ENCODE measurements at regions not wholly inside any gene's neighbourhood (a gene's known extent, or its start where the extent isn't known, plus 50 kb on each side); places are given as distances from the start of the nearest gene placed in this dataset.

DNA sequence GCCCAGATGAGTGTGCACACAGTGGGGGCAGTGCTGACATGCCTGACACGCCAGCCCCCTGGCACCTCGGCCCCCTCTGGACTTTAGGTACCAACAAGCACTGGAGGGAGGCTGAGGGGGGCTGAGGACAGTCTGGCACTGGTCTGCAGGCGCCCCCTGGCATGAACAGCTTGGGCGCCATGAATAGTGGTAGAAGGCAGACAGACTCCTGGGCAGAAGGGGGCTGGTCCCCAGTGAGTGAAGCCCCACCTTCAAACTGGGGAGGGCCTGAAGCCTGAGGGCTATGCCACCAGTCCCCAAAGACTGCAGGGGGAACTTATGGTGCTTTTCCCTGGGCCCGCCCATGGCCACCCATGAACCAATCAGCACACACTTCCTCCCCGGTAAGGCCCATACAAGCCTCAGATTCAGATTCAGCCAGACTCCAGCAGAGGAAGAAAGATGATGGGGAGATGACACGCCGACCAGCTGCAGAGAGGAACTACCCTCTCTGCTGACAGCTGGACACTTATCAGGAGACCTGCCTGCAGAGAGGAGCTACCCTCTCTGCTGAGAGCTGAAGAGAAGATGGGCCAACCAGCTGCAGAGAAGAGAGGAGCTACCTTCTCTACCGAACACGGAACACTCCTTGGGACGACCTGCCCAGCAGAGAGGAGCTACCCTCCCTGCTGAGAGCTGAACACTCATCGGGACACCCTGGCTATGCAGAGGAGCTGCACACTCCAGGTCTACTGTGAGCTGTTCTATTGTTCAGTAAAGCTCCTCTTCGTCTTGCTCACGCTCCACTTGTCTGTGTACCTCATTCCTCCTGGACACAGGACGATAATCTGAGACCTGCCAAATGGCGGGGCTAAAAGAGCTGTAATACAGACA, 324.5 kb downstream of the PCNX1 start:
- H3K27ac ChIP-seq (ENCODE audit: low read depth, low read length) = no peak overlapping the region
- no peaks in the 10 kb centered on the region for H3K36me3 ChIP-seq (ENCODE audit: control insufficient read depth in 1 of 2, insufficient read depth in 2 of 2, low read length in 2 of 2)
- H3K14ac ChIP-seq (ENCODE audit: low read length) = no peak overlapping the region
- H4K8ac ChIP-seq (ENCODE audit: low read depth, low read length) = no peak overlapping the region
- H3K4me3 ChIP-seq (ENCODE audit: low read depth, low read length) = no peak overlapping the region
- no peak overlapping the region for H3K4ac ChIP-seq (ENCODE audit: low read depth, low read length)
- H4K91ac ChIP-seq (ENCODE audit: low read depth, low read length) = no peak overlapping the region
- no peaks in the 10 kb centered on the region for H3K4me1 ChIP-seq (ENCODE audit: control insufficient read depth in 1 of 2, insufficient read depth in 2 of 2, low read length in 2 of 2)
- no peak overlapping the region for H3K4me2 ChIP-seq (ENCODE audit: low read length)
- no peak overlapping the region for H4K12ac ChIP-seq (ENCODE audit: low read depth, low read length)
- no peak overlapping the region for H2AFZ ChIP-seq (ENCODE audit: insufficient read depth, low read length, poor library complexity)
- no peak for DNase-seq
- H3K79me2 ChIP-seq (ENCODE audit: control insufficient read depth, insufficient read depth, low read length, poor library complexity) = no peaks in the 10 kb centered on the region
- H2BK12ac ChIP-seq (ENCODE audit: low read length) = no peak overlapping the region
- H3K23ac ChIP-seq (ENCODE audit: low read length) = no peak overlapping the region
- H3K18ac ChIP-seq (ENCODE audit: low read length) = no peak overlapping the region
- H3K79me1 ChIP-seq (ENCODE audit: low read length) = peaks cover 3% of the 10 kb centered on the region
- H2BK120ac ChIP-seq (ENCODE audit: insufficient read depth, low read length, poor library complexity) = no peak overlapping the region
- H3K9me3 ChIP-seq (ENCODE audit: insufficient read depth, low read depth, low read length) = no peaks in the 10 kb centered on the region
- no peak overlapping the region for H2BK5ac ChIP-seq (ENCODE audit: low read depth, low read length, poor library complexity)
- H3K27me3 ChIP-seq (ENCODE audit: insufficient read depth, low read length) = no peaks in the 10 kb centered on the region
- H2AK5ac ChIP-seq (ENCODE audit: low read length) = no peak overlapping the region
- WGBS (ENCODE audit: extremely low coverage, insufficient coverage, insufficient read length) = no CpG with 5 or more reads among the region's 16 CpGs
- H3K9ac ChIP-seq (ENCODE audit: low read length) = no peak overlapping the region

DNA sequence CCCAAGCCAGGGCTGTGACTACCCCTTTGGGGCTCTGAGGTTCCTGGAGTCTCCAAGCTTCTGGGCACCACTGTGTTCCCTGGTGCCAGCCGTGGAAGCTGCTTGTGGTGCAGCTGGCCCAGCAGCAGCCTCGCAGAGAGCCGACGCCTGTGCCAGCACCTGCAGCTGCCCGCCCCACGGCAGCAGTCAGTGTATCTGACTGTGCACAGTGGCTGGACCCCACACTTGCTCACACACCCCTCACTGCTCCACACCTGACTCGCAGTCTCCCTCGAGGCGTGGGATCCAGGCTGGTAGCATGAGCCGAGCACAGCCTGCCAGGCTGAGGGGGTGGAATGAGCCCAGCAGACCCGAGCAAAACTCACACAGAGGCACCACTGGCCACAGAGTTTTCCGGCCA, 325.2 kb downstream of the PCNX1 start:
- H3K27me3 ChIP-seq (ENCODE audit: insufficient read depth, low read length) = no peaks in the 10 kb centered on the region
- no peak overlapping the region for H2AK5ac ChIP-seq (ENCODE audit: low read length)
- no peak overlapping the region for H3K18ac ChIP-seq (ENCODE audit: low read length)
- no peaks in the 10 kb centered on the region for H3K36me3 ChIP-seq (ENCODE audit: control insufficient read depth in 1 of 2, insufficient read depth in 2 of 2, low read length in 2 of 2)
- H3K9ac ChIP-seq (ENCODE audit: low read length) = no peak overlapping the region
- H2BK12ac ChIP-seq (ENCODE audit: low read length) = no peak overlapping the region
- H2BK120ac ChIP-seq (ENCODE audit: insufficient read depth, low read length, poor library complexity) = no peak overlapping the region
- no peak overlapping the region for H4K12ac ChIP-seq (ENCODE audit: low read depth, low read length)
- H2BK5ac ChIP-seq (ENCODE audit: low read depth, low read length, poor library complexity) = no peak overlapping the region
- H4K91ac ChIP-seq (ENCODE audit: low read depth, low read length) = no peak overlapping the region
- H3K4me2 ChIP-seq (ENCODE audit: low read length) = no peak overlapping the region
- H3K27ac ChIP-seq (ENCODE audit: low read depth, low read length) = no peak overlapping the region
- no peak overlapping the region for H3K4ac ChIP-seq (ENCODE audit: low read depth, low read length)
- H2AFZ ChIP-seq (ENCODE audit: insufficient read depth, low read length, poor library complexity) = no peak overlapping the region
- no CpG with 5 or more reads among the region's 12 CpGs for WGBS (ENCODE audit: extremely low coverage, insufficient coverage, insufficient read length)
- no peak overlapping the region for H3K4me3 ChIP-seq (ENCODE audit: low read depth, low read length)
- H4K8ac ChIP-seq (ENCODE audit: low read depth, low read length) = no peak overlapping the region
- H3K23ac ChIP-seq (ENCODE audit: low read length) = no peak overlapping the region
- no peaks in the 10 kb centered on the region for H3K9me3 ChIP-seq (ENCODE audit: insufficient read depth, low read depth, low read length)
- peaks cover 3% of the 10 kb centered on the region for H3K79me1 ChIP-seq (ENCODE audit: low read length)
- H3K4me1 ChIP-seq (ENCODE audit: control insufficient read depth in 1 of 2, insufficient read depth in 2 of 2, low read length in 2 of 2) = no peaks in the 10 kb centered on the region
- H3K79me2 ChIP-seq (ENCODE audit: control insufficient read depth, insufficient read depth, low read length, poor library complexity) = no peaks in the 10 kb centered on the region
- no peak overlapping the region for H3K14ac ChIP-seq (ENCODE audit: low read length)
- DNase-seq = no peak

DNA sequence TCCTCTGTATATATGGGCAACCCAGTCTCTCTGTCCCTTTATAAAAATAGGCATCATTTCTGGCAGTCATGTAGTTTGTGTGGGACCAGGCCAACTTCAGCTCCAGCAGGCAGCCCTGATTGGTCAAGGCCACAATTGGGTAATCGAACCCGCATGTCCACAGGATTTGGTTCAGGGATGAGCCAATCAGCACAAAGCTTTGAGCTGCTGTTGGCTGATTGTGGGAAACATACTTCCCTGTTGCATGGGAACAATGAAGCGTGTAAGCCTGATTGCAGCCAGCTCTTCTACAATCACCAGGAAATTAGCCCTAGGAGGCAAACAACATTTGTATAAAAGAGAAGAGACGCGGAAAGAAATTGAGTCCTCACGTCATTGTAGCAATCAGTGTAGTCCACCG, 328.6 kb downstream of the PCNX1 start:
- no peak overlapping the region for H2BK12ac ChIP-seq (ENCODE audit: low read length)
- H3K4me3 ChIP-seq (ENCODE audit: low read depth, low read length) = no peak overlapping the region
- no CpG with 5 or more reads among the region's 7 CpGs for WGBS (ENCODE audit: extremely low coverage, insufficient coverage, insufficient read length)
- H3K23ac ChIP-seq (ENCODE audit: low read length) = no peak overlapping the region
- no peak overlapping the region for H4K8ac ChIP-seq (ENCODE audit: low read depth, low read length)
- no peak overlapping the region for H3K4me2 ChIP-seq (ENCODE audit: low read length)
- H3K9me3 ChIP-seq (ENCODE audit: insufficient read depth, low read depth, low read length) = no peaks in the 10 kb centered on the region
- H3K79me2 ChIP-seq (ENCODE audit: control insufficient read depth, insufficient read depth, low read length, poor library complexity) = no peaks in the 10 kb centered on the region
- no peak overlapping the region for H2BK120ac ChIP-seq (ENCODE audit: insufficient read depth, low read length, poor library complexity)
- H3K14ac ChIP-seq (ENCODE audit: low read length) = no peak overlapping the region
- DNase-seq = peak in 1 of 2 donors; percentile 5
- no peak overlapping the region for H3K27ac ChIP-seq (ENCODE audit: low read depth, low read length)
- H4K91ac ChIP-seq (ENCODE audit: low read depth, low read length) = no peak overlapping the region
- H3K27me3 ChIP-seq (ENCODE audit: insufficient read depth, low read length) = no peaks in the 10 kb centered on the region
- no peak overlapping the region for H3K4ac ChIP-seq (ENCODE audit: low read depth, low read length)
- no peaks in the 10 kb centered on the region for H3K79me1 ChIP-seq (ENCODE audit: low read length)
- no peak overlapping the region for H2AFZ ChIP-seq (ENCODE audit: insufficient read depth, low read length, poor library complexity)
- no peak overlapping the region for H3K18ac ChIP-seq (ENCODE audit: low read length)
- no peak overlapping the region for H2BK5ac ChIP-seq (ENCODE audit: low read depth, low read length, poor library complexity)
- no peaks in the 10 kb centered on the region for H3K4me1 ChIP-seq (ENCODE audit: control insufficient read depth in 1 of 2, insufficient read depth in 2 of 2, low read length in 2 of 2)
- H2AK5ac ChIP-seq (ENCODE audit: low read length) = no peak overlapping the region
- H4K12ac ChIP-seq (ENCODE audit: low read depth, low read length) = no peak overlapping the region
- no peaks in the 10 kb centered on the region for H3K36me3 ChIP-seq (ENCODE audit: control insufficient read depth in 1 of 2, insufficient read depth in 2 of 2, low read length in 2 of 2)
- no peak overlapping the region for H3K9ac ChIP-seq (ENCODE audit: low read length)

DNA sequence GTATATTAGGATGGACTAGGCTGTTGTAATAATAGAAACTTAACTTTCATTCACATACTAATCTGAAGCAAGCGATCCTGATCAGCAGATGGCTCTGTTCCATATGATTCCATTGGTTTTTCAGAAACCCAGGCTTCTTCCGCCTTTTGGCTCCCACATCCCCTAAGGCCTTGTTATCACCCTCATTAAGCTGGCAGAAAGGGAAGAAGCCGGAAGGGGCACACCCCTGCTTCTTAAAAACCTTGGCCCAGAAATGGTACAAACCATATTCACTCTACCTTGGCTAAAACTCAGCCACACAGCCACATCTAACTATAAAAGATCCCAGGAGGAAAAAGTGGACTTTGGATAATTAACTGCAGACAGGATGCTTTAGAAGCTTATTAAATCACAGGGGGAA, 329.2 kb downstream of the PCNX1 start:
- no peak overlapping the region for H4K91ac ChIP-seq (ENCODE audit: low read depth, low read length)
- H3K27me3 ChIP-seq (ENCODE audit: insufficient read depth, low read length) = no peaks in the 10 kb centered on the region
- no peak overlapping the region for H2AK5ac ChIP-seq (ENCODE audit: low read length)
- no peaks in the 10 kb centered on the region for H3K36me3 ChIP-seq (ENCODE audit: control insufficient read depth in 1 of 2, insufficient read depth in 2 of 2, low read length in 2 of 2)
- H2BK5ac ChIP-seq (ENCODE audit: low read depth, low read length, poor library complexity) = no peak overlapping the region
- H2BK120ac ChIP-seq (ENCODE audit: insufficient read depth, low read length, poor library complexity) = no peak overlapping the region
- H4K12ac ChIP-seq (ENCODE audit: low read depth, low read length) = no peak overlapping the region
- no peaks in the 10 kb centered on the region for H3K79me1 ChIP-seq (ENCODE audit: low read length)
- H3K79me2 ChIP-seq (ENCODE audit: control insufficient read depth, insufficient read depth, low read length, poor library complexity) = no peaks in the 10 kb centered on the region
- DNase-seq = no peak
- H3K23ac ChIP-seq (ENCODE audit: low read length) = no peak overlapping the region
- H2BK12ac ChIP-seq (ENCODE audit: low read length) = no peak overlapping the region
- no peaks in the 10 kb centered on the region for H3K4me1 ChIP-seq (ENCODE audit: control insufficient read depth in 1 of 2, insufficient read depth in 2 of 2, low read length in 2 of 2)
- no peak overlapping the region for H4K8ac ChIP-seq (ENCODE audit: low read depth, low read length)
- no peak overlapping the region for H3K4ac ChIP-seq (ENCODE audit: low read depth, low read length)
- H2AFZ ChIP-seq (ENCODE audit: insufficient read depth, low read length, poor library complexity) = no peak overlapping the region
- H3K27ac ChIP-seq (ENCODE audit: low read depth, low read length) = no peak overlapping the region
- no CpG with 5 or more reads among the region's 3 CpGs for WGBS (ENCODE audit: extremely low coverage, insufficient coverage, insufficient read length)
- H3K14ac ChIP-seq (ENCODE audit: low read length) = no peak overlapping the region
- H3K9ac ChIP-seq (ENCODE audit: low read length) = no peak overlapping the region
- H3K4me3 ChIP-seq (ENCODE audit: low read depth, low read length) = no peak overlapping the region
- no peak overlapping the region for H3K18ac ChIP-seq (ENCODE audit: low read length)
- H3K4me2 ChIP-seq (ENCODE audit: low read length) = no peak overlapping the region
- no peaks in the 10 kb centered on the region for H3K9me3 ChIP-seq (ENCODE audit: insufficient read depth, low read depth, low read length)
